BJ (cell line): ENCODE measurements at regions not wholly inside any gene's neighbourhood (a gene's known extent, or its start where the extent isn't known, plus 50 kb on each side); places are given as distances from the start of the nearest gene placed in this dataset.

Experiments
- CTCF ChIA-PET: fragments of 350-600 bp; formaldehyde crosslinking; extraction: SDS; loops from one replicate; lab custom pipeline; 2021; ENCODE audit warnings: antibody characterized with exemption, inconsistent platforms; lab: Yijun Ruan, JAX
- POLR2A ChIA-PET: fragments of 300-600 bp; sonication (Branson Sonifier 250); formaldehyde crosslinking; extraction: SDS; loops from one replicate; lab custom pipeline; 2021; ENCODE audit warnings: antibody characterized with exemption; lab: Charles Lee
- DNase-seq: peaks from one replicate; pipeline ENCODE4 v3.0.0-alpha.2; 2011; ENCODE audit warnings: low read depth
- H3K27me3 ChIP-seq: 2 replicates; pipeline ENCODE4 v1.6.0; 2011; ENCODE audit warnings: low read length; ENCODE audit not compliant: control insufficient read depth, insufficient read depth
- H3K36me3 ChIP-seq: 2 replicates; pipeline ENCODE4 v1.5.1; 2011; ENCODE audit warnings: low read length; ENCODE audit not compliant: control insufficient read depth, insufficient read depth
- H3K4me3 ChIP-seq: 2 replicates; pipeline ENCODE4 v1.5.1; 2011; ENCODE audit warnings: low read depth, mild to moderate bottlenecking, control low read depth, low read length
- TF ChIP-seq, protein P1 (sequence below): IDR thresholded peaks from 2 replicates; pipeline ENCODE4 v1.5.1; 2011; ENCODE audit warnings: low read depth, mild to moderate bottlenecking, control low read depth, inconsistent platforms, low read length, moderate library complexity; ENCODE audit not compliant: insufficient read depth

- Histone ChIP-seq H3K36me3 (no peaks in the 10 kb centered on the region), H3K4me3 (no peak overlapping the region), H3K27me3 (peaks cover 2% of the 10 kb centered on the region)
- no peak for DNase-seq
- ChIA-PET POLR2A (no interaction called here), CTCF (interaction anchor here (1.2 to 1.7 kb wide), 2 partner anchors 10 to 32 kb away, joined by 4 to 5 read pairs; no protein-coding TSS in a partner anchor)
- TF ChIP-seq, protein P1, sequence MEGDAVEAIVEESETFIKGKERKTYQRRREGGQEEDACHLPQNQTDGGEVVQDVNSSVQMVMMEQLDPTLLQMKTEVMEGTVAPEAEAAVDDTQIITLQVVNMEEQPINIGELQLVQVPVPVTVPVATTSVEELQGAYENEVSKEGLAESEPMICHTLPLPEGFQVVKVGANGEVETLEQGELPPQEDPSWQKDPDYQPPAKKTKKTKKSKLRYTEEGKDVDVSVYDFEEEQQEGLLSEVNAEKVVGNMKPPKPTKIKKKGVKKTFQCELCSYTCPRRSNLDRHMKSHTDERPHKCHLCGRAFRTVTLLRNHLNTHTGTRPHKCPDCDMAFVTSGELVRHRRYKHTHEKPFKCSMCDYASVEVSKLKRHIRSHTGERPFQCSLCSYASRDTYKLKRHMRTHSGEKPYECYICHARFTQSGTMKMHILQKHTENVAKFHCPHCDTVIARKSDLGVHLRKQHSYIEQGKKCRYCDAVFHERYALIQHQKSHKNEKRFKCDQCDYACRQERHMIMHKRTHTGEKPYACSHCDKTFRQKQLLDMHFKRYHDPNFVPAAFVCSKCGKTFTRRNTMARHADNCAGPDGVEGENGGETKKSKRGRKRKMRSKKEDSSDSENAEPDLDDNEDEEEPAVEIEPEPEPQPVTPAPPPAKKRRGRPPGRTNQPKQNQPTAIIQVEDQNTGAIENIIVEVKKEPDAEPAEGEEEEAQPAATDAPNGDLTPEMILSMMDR, result no peak
These were observed 84.1 kb downstream of the SCN11A start for GRCh38 chr3:38967693-38967989.

- TF ChIP-seq, protein P1, result no peak
- POLR2A ChIA-PET, result no interaction called here
- Histone ChIP-seq H3K27me3 (peaks cover 2% of the 10 kb centered on the region), H3K4me3 (no peak overlapping the region), H3K36me3 (no peaks in the 10 kb centered on the region)
- CTCF ChIA-PET, result interaction anchor here (1.2 to 1.7 kb wide), 2 partner anchors 11 to 33 kb away, joined by 4 to 5 read pairs; no protein-coding TSS in a partner anchor
- DNase-seq, result no peak
These were observed 84.7 kb downstream of the SCN11A start for GRCh38 chr3:38966811-38967692.

DNA sequence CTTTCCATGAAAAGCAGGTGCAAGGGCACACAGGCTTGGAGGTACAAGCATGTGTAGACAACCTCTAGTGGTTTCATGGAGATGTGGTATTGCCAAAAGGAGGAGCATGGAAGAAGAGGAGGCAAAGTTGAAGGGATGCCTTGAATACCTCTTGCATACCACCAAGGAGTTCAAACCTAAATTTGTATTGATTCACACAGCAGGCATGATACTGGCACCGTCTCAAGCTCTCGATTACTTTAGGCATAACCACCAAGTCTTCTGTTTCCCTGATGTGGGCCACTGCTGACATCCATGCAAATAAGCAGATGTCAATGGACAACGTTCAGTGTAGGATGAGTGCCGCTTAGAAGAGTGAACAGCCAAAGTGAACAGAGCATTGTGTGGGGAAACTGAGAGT is 87.1 kb downstream of the SCN11A start:
- no peak for DNase-seq
- Histone ChIP-seq H3K27me3 (peaks cover 2% of the 10 kb centered on the region), H3K4me3 (no peak overlapping the region), H3K36me3 (no peaks in the 10 kb centered on the region)
- ChIA-PET POLR2A (no interaction called here), CTCF (interaction anchor here (1.1 kb wide), 1 partner anchor 35 kb away, joined by 3 read pairs; no protein-coding TSS in a partner anchor)
- TF ChIP-seq, protein P1, result no peak

DNA sequence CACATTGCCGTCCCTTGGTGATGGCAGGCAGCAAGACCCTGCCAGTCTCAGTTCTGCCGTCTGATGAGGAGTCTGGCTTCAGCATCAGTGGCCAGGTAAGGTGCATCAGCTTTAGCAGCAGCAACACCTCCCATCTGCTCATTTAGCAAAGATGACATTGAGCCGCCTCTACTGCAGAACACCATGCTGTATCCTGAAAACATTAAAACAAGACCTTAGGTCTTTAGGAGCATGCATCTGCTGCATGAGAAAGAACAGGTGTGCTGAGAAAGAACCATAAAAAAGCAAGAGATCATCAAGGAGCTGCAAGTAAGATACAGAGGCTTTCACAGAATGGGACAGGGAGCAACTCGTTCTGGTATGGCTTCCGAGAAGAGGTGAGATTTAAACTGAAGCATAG is 87.5 kb downstream of the SCN11A start:
- Histone ChIP-seq H3K27me3 (peaks cover 2% of the 10 kb centered on the region), H3K36me3 (no peaks in the 10 kb centered on the region), H3K4me3 (no peak overlapping the region)
- ChIA-PET POLR2A (no interaction called here), CTCF (interaction anchor here (0.6 to 1.1 kb wide), 2 partner anchors 36 to 45 kb away, joined by 3 read pairs; no protein-coding TSS in a partner anchor)
- DNase-seq, result no peak
- TF ChIP-seq, protein P1, result no peak

GRCh38 chr3:38960953-38961622 is 90.7 kb downstream of the SCN11A start:
- ChIA-PET CTCF (interaction anchor here (0.6 to 2.6 kb wide), 22 partner anchors 10 to 439 kb away, joined by 3 to 23 read pairs (median 4); no protein-coding TSS in a partner anchor), POLR2A (no interaction called here)
- Histone ChIP-seq H3K36me3 (no peaks in the 10 kb centered on the region), H3K27me3 (no peaks in the 10 kb centered on the region; the same call in 1 of the 2 replicates), H3K4me3 (no peak overlapping the region)
- DNase-seq, result peak; percentile 6
- TF ChIP-seq, protein P1, result peak; percentile 81
